ENCODE measurements at regions not wholly inside any gene's neighbourhood (a gene's known extent, or its start where the extent isn't known, plus 50 kb on each side); places are given as distances from the start of the nearest gene placed in this dataset.

- no peak for TF ChIP-seq CTCF (IDR thresholded peaks at IDR 0.05)
- no peak for TF ChIP-seq POLR2A (IDR thresholded peaks at IDR 0.05)
Measured at GRCh38 chr14:37869633-37870032, 274.2 kb downstream of the TTC6 start.

Measured in uterus (tissue), 2 donors.